Kidney epithelial cell (primary cell): ENCODE measurements at regions not wholly inside any gene's neighbourhood (a gene's known extent, or its start where the extent isn't known, plus 50 kb on each side); places are given as distances from the start of the nearest gene placed in this dataset.
A peak's percentile ranks its signal among the peaks of the same experiment; 100 is the strongest.
"Not testable (repeated sequence)": the region's sequence is repeated elsewhere in the genome, so short reads cannot be mapped to it uniquely, and the experiment has no call there.

Experiments
- DNase-seq: peaks from one replicate; pipeline ENCODE4 v3.0.0-alpha.2; 2010; ENCODE audit warnings: low read depth
- H3K27me3 ChIP-seq: 2 replicates; pipeline ENCODE4 v1.6.0; 2011; ENCODE audit warnings: low read length; ENCODE audit not compliant: control insufficient read depth, insufficient read depth
- H3K36me3 ChIP-seq: 2 replicates; pipeline ENCODE4 v1.5.1; 2011; ENCODE audit warnings: low read length; ENCODE audit not compliant: control insufficient read depth, insufficient read depth
- H3K4me3 ChIP-seq: 2 replicates; pipeline ENCODE4 v1.5.1; 2011; ENCODE audit warnings: low read depth, mild to moderate bottlenecking, control low read depth, low read length
- CTCF ChIP-seq: IDR thresholded peaks from 2 replicates; pipeline ENCODE4 v1.5.1; 2011; ENCODE audit warnings: mild to moderate bottlenecking, moderate library complexity, low read length, control low read depth, inconsistent platforms; ENCODE audit not compliant: insufficient read depth, poor library complexity, severe bottlenecking

GRCh38 chr7:152594801-152595200 lies 81.1 kb downstream of the XRCC2 start:
- H3K36me3 ChIP-seq = no peaks in the 10 kb centered on the region
- no peak for TF ChIP-seq CTCF

GRCh38 chr7:152591976-152592375 lies 84.0 kb downstream of the XRCC2 start:
- no peak for TF ChIP-seq CTCF
- Histone ChIP-seq H3K4me3 (no peak overlapping the region), H3K36me3 (no peaks in the 10 kb centered on the region), H3K27me3 (no peaks in the 10 kb centered on the region)
- DNase-seq = no peak

More at GRCh38 chr7:152594801-152595200, 81.1 kb downstream of the XRCC2 start:
- DNase-seq = no peak
- no peak overlapping the region for H3K4me3 ChIP-seq
- H3K27me3 ChIP-seq = no peaks in the 10 kb centered on the region

- no peak for DNase-seq
- Histone ChIP-seq H3K4me3 (no peak overlapping the region), H3K27me3 (no peaks in the 10 kb centered on the region), H3K36me3 (no peaks in the 10 kb centered on the region)
- no peak for TF ChIP-seq CTCF
These were observed 85.5 kb downstream of the XRCC2 start for GRCh38 chr7:152590481-152590880.

- H3K27me3 ChIP-seq, DNase-seq, H3K4me3 ChIP-seq, H3K36me3 ChIP-seq: not testable (repeated sequence)
These were observed 86.1 kb downstream of the XRCC2 start for GRCh38 chr7:152589821-152590220.

- peak; percentile 60 for DNase-seq
- Histone ChIP-seq H3K36me3 (no peaks in the 10 kb centered on the region), H3K27me3 (no peaks in the 10 kb centered on the region), H3K4me3 (no peak overlapping the region)
- no peak for TF ChIP-seq CTCF
These were observed 87.6 kb downstream of the XRCC2 start for GRCh38 chr7:152588350-152588749.

GRCh38 chr7:152587366-152587765 lies 88.6 kb downstream of the XRCC2 start:
- no peaks in the 10 kb centered on the region for H3K36me3 ChIP-seq
- TF ChIP-seq CTCF = no peak
- DNase-seq = no peak
- no peaks in the 10 kb centered on the region for H3K27me3 ChIP-seq
- H3K4me3 ChIP-seq = no peak overlapping the region
